AG04450 (cell line): ENCODE measurements at regions not wholly inside any gene's neighbourhood (a gene's known extent, or its start where the extent isn't known, plus 50 kb on each side); places are given as distances from the start of the nearest gene placed in this dataset.

Experiments used
- CTCF ChIA-PET: fragments of 300-600, 350-600 bp; formaldehyde crosslinking; extraction: SDS; loops from one replicate; lab custom pipeline; 2022; ENCODE audit warnings: antibody characterized with exemption, inconsistent platforms; lab: Charles Lee
- POLR2A ChIA-PET: fragments of 350-600 bp; formaldehyde crosslinking; extraction: SDS; loops from one replicate; lab custom pipeline; 2021; ENCODE audit warnings: antibody characterized with exemption, inconsistent platforms; lab: Yijun Ruan, JAX
- DNase-seq: peaks from one replicate; pipeline ENCODE4 v3.0.0-alpha.2; 2011; ENCODE audit warnings: low read depth, low spot score
- H3K27ac ChIP-seq: one replicate; pipeline ENCODE4 v1.5.1; 2012; ENCODE audit warnings: low read depth, low read length, control low read depth
- H3K27me3 ChIP-seq: one replicate; pipeline ENCODE4 v1.6.0; 2012; ENCODE audit warnings: low read length; ENCODE audit not compliant: control insufficient read depth, insufficient read depth
- H3K4me3 ChIP-seq: 2 replicates; pipeline ENCODE4 v1.5.1; 2011; ENCODE audit warnings: mild to moderate bottlenecking, low read depth, low read length, control low read depth
- H3K9me3 ChIP-seq: 2 replicates; pipeline ENCODE4 v1.5.1; 2012; ENCODE audit warnings: low read length; ENCODE audit not compliant: control insufficient read depth, insufficient read depth
- TF ChIP-seq, protein P1 (sequence below): IDR thresholded peaks from 2 replicates; pipeline ENCODE4 v1.5.1; 2011; ENCODE audit warnings: low read depth, low read length, control low read depth, inconsistent platforms

DNA sequence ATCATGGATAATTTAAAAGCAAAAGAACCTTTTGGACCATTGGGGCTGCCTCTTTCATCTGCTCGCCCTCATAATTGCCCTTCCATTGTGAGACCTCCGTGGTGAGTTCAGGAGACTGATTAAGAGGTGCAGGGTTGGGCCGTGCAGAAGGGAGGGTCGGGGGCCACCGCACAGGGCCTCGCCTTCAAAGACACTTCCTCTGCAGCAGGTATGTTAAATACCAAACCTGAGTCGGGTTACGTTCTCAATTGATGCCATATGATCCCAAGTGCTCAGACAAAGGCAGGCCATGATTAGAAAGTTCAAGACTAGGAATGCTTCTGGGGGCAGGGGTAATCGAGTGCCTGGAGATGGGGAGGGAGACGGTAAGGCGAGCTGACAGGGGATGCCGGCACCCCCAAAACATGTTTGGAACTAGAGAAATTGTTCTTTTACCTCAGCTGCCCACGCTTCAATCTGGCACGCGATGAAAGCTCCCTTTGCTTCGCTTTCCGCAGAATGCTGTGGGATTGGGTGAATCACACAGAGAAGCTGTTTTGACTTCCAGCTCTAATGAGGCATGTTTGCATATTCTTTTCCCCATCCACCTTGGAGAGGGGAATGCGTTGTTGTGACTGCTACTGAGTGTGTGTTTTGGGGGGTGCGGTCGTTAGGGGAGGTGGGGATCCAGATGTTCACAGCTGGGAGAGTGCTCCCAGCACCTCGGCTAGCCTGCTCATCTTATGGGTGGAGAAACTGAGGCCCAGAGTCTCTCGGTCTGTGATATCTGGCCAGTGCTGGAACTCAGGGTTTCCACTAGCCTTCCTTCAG lies 309.1 kb downstream of the MYCN start:
- ChIA-PET POLR2A (no interaction called here), CTCF (no interaction called here)
- H3K4me3 ChIP-seq, result no peak overlapping the region
- TF ChIP-seq, protein P1, sequence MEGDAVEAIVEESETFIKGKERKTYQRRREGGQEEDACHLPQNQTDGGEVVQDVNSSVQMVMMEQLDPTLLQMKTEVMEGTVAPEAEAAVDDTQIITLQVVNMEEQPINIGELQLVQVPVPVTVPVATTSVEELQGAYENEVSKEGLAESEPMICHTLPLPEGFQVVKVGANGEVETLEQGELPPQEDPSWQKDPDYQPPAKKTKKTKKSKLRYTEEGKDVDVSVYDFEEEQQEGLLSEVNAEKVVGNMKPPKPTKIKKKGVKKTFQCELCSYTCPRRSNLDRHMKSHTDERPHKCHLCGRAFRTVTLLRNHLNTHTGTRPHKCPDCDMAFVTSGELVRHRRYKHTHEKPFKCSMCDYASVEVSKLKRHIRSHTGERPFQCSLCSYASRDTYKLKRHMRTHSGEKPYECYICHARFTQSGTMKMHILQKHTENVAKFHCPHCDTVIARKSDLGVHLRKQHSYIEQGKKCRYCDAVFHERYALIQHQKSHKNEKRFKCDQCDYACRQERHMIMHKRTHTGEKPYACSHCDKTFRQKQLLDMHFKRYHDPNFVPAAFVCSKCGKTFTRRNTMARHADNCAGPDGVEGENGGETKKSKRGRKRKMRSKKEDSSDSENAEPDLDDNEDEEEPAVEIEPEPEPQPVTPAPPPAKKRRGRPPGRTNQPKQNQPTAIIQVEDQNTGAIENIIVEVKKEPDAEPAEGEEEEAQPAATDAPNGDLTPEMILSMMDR, result no peak
- peaks cover 77% of the 10 kb centered on the region for H3K9me3 ChIP-seq
- no peaks in the 10 kb centered on the region for H3K27me3 ChIP-seq
- H3K27ac ChIP-seq, result no peak overlapping the region
- no peak for DNase-seq

- DNase-seq, result no peak
- ChIA-PET POLR2A (no interaction called here), CTCF (no interaction called here)
- Histone ChIP-seq H3K9me3 (peaks cover 78% of the 10 kb centered on the region), H3K4me3 (no peak overlapping the region), H3K27ac (no peak overlapping the region), H3K27me3 (no peaks in the 10 kb centered on the region)
- TF ChIP-seq, protein P1, result no peak
Measured at GRCh38 chr2:16248571-16249105, 308.3 kb downstream of the MYCN start.

DNA sequence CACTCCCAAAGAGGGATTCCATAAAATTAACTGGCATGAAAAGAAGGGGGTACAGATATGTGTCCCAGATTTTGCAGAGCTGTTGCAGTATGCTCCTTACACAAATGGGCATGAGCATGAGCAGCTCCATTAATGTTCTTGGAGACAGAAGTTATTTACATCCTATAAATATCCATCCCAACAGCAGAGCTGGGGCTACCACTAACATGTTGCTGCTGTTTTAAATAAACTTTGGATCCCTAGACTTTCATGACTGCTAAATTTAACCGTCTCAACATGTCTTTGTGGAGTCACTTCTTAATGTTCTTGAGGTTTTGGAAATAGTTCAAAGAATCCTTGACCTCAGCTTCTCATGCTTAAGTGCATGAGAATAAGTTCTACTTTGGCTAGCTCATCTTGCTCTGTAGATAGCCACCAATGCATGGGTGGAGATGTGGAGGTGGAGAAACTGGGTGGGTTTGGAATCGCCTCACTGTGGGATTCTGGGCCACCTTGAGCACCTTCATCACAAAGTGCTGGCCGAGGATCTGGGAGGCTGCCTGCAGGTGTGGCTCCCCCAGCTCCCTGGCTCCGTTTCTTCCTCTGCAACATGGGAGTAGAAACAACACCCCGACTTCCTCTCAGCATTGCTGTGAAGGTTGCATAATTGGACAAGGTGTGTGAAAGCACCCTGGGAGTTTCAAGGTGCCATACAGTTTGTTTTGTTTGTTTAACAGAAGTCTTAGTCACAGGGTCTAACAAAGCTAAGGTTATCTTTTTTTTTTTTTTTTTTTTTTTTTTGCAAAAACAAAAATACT lies 307.2 kb downstream of the MYCN start:
- Histone ChIP-seq H3K9me3 (peaks cover 75% of the 10 kb centered on the region), H3K27me3 (no peaks in the 10 kb centered on the region), H3K27ac (no peak overlapping the region), H3K4me3 (no peak overlapping the region)
- TF ChIP-seq, protein P1, result no peak
- ChIA-PET CTCF (no interaction called here), POLR2A (no interaction called here)
- DNase-seq, result no peak

GRCh38 chr2:16246911-16247310 lies 306.6 kb downstream of the MYCN start:
- ChIA-PET POLR2A (no interaction called here), CTCF (no interaction called here)
- Histone ChIP-seq H3K27me3 (no peaks in the 10 kb centered on the region), H3K4me3 (no peak overlapping the region), H3K27ac (no peak overlapping the region), H3K9me3 (peaks cover 69% of the 10 kb centered on the region)
- TF ChIP-seq, protein P1, result no peak
- no peak for DNase-seq
